Suprapubic skin (tissue), 4 donors: ENCODE measurements at regions not wholly inside any gene's neighbourhood (a gene's known extent, or its start where the extent isn't known, plus 50 kb on each side); places are given as distances from the start of the nearest gene placed in this dataset.

Experiments
- EP300 ChIP-seq: sonication (generic); formaldehyde crosslinking; IDR thresholded peaks from one replicate; pipeline ENCODE4 v1.6.1; 2017; ENCODE audit warnings: antibody characterized with exemption
- POLR2A ChIP-seq, 2 donors: fragments of 450-650 bp; IDR thresholded peaks; one replicate each; pipeline ENCODE4 v1.6.1; 2017; ENCODE audit warnings: antibody characterized with exemption in 2 of 2, mild to moderate bottlenecking in 2 of 2, moderate library complexity in 2 of 2
- POLR2AphosphoS5 ChIP-seq, 3 donors: sonication (generic); formaldehyde crosslinking; IDR thresholded peaks; one replicate each; pipeline ENCODE4 v1.6.1; 2017; ENCODE audit warnings: antibody characterized with exemption in 3 of 3
- TF ChIP-seq, protein P1 (sequence below), 2 donors: fragments of 200-600 bp in 1 of 2; fragments of 450-650 bp in 1 of 2; sonication (generic) in 1 of 2; IDR thresholded peaks; one replicate each; pipeline ENCODE4 v1.5.1; 2016 to 2019; ENCODE audit warnings: antibody characterized with exemption in 2 of 2, mild to moderate bottlenecking in 1 of 2, moderate library complexity in 1 of 2

DNA sequence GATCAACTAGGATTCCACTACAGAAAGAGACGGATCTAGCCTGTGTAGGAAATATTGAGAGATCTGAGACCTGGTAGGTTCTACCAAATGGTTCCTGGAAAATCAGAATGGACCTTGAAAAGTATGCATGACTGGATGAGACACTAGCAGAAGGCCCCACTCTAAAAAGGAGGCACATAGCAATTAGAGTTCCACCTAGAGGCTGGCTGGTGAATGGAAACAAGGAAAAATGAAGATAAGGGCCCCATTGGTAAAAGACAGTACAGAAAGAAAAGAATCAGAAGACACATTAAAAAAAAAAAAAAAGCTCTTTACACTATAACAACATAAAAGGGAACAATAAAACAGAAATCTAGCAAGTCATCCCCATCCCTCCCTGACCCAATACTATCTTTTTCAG lies 518.5 kb downstream of the NR2F1-AS1 start:
- TF ChIP-seq, protein P1, sequence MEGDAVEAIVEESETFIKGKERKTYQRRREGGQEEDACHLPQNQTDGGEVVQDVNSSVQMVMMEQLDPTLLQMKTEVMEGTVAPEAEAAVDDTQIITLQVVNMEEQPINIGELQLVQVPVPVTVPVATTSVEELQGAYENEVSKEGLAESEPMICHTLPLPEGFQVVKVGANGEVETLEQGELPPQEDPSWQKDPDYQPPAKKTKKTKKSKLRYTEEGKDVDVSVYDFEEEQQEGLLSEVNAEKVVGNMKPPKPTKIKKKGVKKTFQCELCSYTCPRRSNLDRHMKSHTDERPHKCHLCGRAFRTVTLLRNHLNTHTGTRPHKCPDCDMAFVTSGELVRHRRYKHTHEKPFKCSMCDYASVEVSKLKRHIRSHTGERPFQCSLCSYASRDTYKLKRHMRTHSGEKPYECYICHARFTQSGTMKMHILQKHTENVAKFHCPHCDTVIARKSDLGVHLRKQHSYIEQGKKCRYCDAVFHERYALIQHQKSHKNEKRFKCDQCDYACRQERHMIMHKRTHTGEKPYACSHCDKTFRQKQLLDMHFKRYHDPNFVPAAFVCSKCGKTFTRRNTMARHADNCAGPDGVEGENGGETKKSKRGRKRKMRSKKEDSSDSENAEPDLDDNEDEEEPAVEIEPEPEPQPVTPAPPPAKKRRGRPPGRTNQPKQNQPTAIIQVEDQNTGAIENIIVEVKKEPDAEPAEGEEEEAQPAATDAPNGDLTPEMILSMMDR (IDR thresholded peaks at IDR 0.05) = no peak
- no peak for TF ChIP-seq POLR2A (IDR thresholded peaks at IDR 0.05)
- no peak for TF ChIP-seq POLR2AphosphoS5 (IDR thresholded peaks at IDR 0.05)
- TF ChIP-seq EP300 = no peak
